HepG2 (cell line): ENCODE measurements at regions not wholly inside any gene's neighbourhood (a gene's known extent, or its start where the extent isn't known, plus 50 kb on each side); places are given as distances from the start of the nearest gene placed in this dataset.

Experiments
- ATAC-seq: fragments of 200-7000 bp; cut with Tn5 transposase; 3 replicates; pipeline ENCODE4 v1.9.1; 2020; ENCODE audit warnings: mild to moderate bottlenecking, moderate library complexity
- BruUV-seq: library from RNA; stranded (reverse); fragments of 400-500 nt; replicated peaks from 2 replicates; lab custom pipeline; 2021; lab: Mats Ljungman, UMichigan
- CTCF ChIA-PET: fragments of 300-600 bp; formaldehyde crosslinking; extraction: SDS; loops from one replicate; lab custom pipeline; 2021; ENCODE audit warnings: low total read pairs, inconsistent platforms, low intra/inter-chr PET ratio; lab: Yijun Ruan, JAX
- POLR2A ChIA-PET: fragments of 350-600 bp; sonication (Branson Sonifier 250); formaldehyde crosslinking; loops from one replicate; lab custom pipeline; 2020; ENCODE audit warnings: antibody characterized with exemption, inconsistent platforms; lab: Yijun Ruan, JAX
- DNase-seq: peaks from one replicate; pipeline ENCODE4 v3.0.0-alpha.2; 2015; ENCODE audit warnings: low spot score
- FAIRE-seq: peaks from 3 replicates; lab custom pipeline; 2011; peaks lifted over from hg19 to GRCh38; lab: Jason Lieb, UNC
- H2AFZ ChIP-seq: one replicate; pipeline ENCODE4 v1.6.1; 2011; ENCODE audit warnings: low read length, inconsistent platforms
- H3K27ac ChIP-seq: fragments of 300-600 bp; 3 replicates; pipeline ENCODE4 v1.8.0; 2011; ENCODE audit warnings: mixed run types, mild to moderate bottlenecking, mixed read lengths, low read length, inconsistent platforms; ENCODE audit not compliant: insufficient read depth; ENCODE audit errors: extremely low read length
- H3K27me3 ChIP-seq, 2 experiments: fragments of 200-600 bp in 1 of 2; 2 replicates in 1 of 2; 3 replicates in 1 of 2; pipeline versions ENCODE4 v1.6.0 to v1.8.0; 2011; ENCODE audit warnings: low read length in 2 of 2, mild to moderate bottlenecking in 2 of 2, moderate library complexity in 2 of 2, inconsistent platforms in 1 of 2; ENCODE audit not compliant: insufficient read depth in 2 of 2, control insufficient read depth in 1 of 2
- H3K36me3 ChIP-seq, 2 experiments: fragments of 200-600 bp in 1 of 2; replicated peaks in 1 of 2; 2 replicates in 1 of 2; 3 replicates in 1 of 2; pipeline versions ENCODE4 v1.5.1 to v1.8.0; 2011; ENCODE audit warnings: low read length in 2 of 2, inconsistent platforms in 1 of 2; ENCODE audit not compliant: insufficient read depth in 2 of 2, control insufficient read depth in 1 of 2
- H3K4me1 ChIP-seq: 2 replicates; pipeline ENCODE4 v1.5.1; 2012; ENCODE audit warnings: low read length, inconsistent platforms; ENCODE audit not compliant: insufficient read depth
- H3K4me2 ChIP-seq: 2 replicates; pipeline ENCODE4 v1.6.0; 2011; ENCODE audit warnings: low read depth, low read length, inconsistent platforms
- H3K4me3 ChIP-seq, 3 experiments: fragments of 200-600 bp in 1 of 3; sonication (generic), shearing (Covaris generic) in 1 of 3; replicated peaks in 1 of 3; 2 replicates each; pipeline ENCODE4 v1.5.1; 2011 to 2016; ENCODE audit warnings: low read length in 3 of 3, inconsistent platforms in 2 of 3, low read depth in 2 of 3, mild to moderate bottlenecking in 2 of 3, control low read depth in 1 of 3, mixed read lengths in 1 of 3; ENCODE audit not compliant: insufficient read depth in 1 of 3
- H3K79me2 ChIP-seq: one replicate; pipeline ENCODE4 v1.6.1; 2011; ENCODE audit warnings: low read length, inconsistent platforms; ENCODE audit not compliant: insufficient read depth
- H3K9ac ChIP-seq: 2 replicates; pipeline ENCODE4 v1.6.0; 2011; ENCODE audit warnings: mild to moderate bottlenecking, low read depth, low read length, inconsistent platforms; ENCODE audit not compliant: insufficient read depth
- H3K9me3 ChIP-seq: 2 replicates; pipeline ENCODE4 v1.5.1; 2012; ENCODE audit warnings: mild to moderate bottlenecking, low read length
- H4K20me1 ChIP-seq: 2 replicates; pipeline ENCODE4 v1.6.0; 2011; ENCODE audit warnings: inconsistent platforms, mild to moderate bottlenecking, low read length, moderate library complexity; ENCODE audit not compliant: insufficient read depth
- CREBL2 ChIP-seq: sonication (generic); formaldehyde crosslinking; IDR thresholded peaks from 2 replicates; pipeline ENCODE4 v1.8.1; 2023; ENCODE audit warnings: missing genetic modification reagents, mild to moderate bottlenecking, borderline replicate concordance
- EED ChIP-seq: sonication (generic); formaldehyde crosslinking; IDR thresholded peaks from 2 replicates; pipeline ENCODE4 v1.5.0; 2020; ENCODE audit warnings: mild to moderate bottlenecking, missing genetic modification reagents
- HMG20B ChIP-seq: conservative IDR thresholded peaks from 2 replicates; pipeline ENCODE4 v1.6.1; 2016; ENCODE audit warnings: missing genetic modification reagents, missing compliant biosample characterization
- IKZF1 ChIP-seq: fragments of 450-650 bp; IDR thresholded peaks from 2 replicates; pipeline ENCODE4 v1.7.1; 2016
- PCBP2 ChIP-seq: fragments of 200-400 bp; formaldehyde crosslinking; optimal IDR thresholded peaks from 2 replicates; pipeline ENCODE3; 2018; ENCODE audit warnings: low read length, low read depth; ENCODE audit not compliant: poor library complexity, severe bottlenecking
- REL ChIP-seq: sonication (generic); formaldehyde crosslinking; conservative IDR thresholded peaks from 2 replicates; pipeline ENCODE4 v1.8.0; 2022; ENCODE audit warnings: mild to moderate bottlenecking, missing genetic modification reagents, moderate library complexity
- THAP11 ChIP-seq: IDR thresholded peaks from 2 replicates; pipeline ENCODE4 v1.6.1; 2016; ENCODE audit warnings: missing biosample characterization, missing genetic modification reagents
- ZNF205 ChIP-seq: IDR thresholded peaks from 2 replicates; pipeline ENCODE4 v1.6.1; 2018; ENCODE audit warnings: missing biosample characterization, missing genetic modification reagents
- ZNF253 ChIP-seq: sonication (generic); formaldehyde crosslinking; IDR thresholded peaks from 2 replicates; pipeline ENCODE4 v1.8.0; 2022; ENCODE audit warnings: mild to moderate bottlenecking, missing genetic modification reagents, borderline replicate concordance
- ZNF343 ChIP-seq: sonication (generic); formaldehyde crosslinking; IDR thresholded peaks from 2 replicates; pipeline ENCODE4 v1.4.0; 2020; ENCODE audit warnings: mild to moderate bottlenecking, missing genetic modification reagents
- in situ Hi-C: cut with HindIII; loops from 2 replicates; pipeline ENCODE4 v1.10.0; 2017; ENCODE audit warnings: low pct_unique_long_range_greater_than_20kb; ENCODE audit not compliant: extremely low pct_ligation_motif_present
- intact Hi-C: fragments of 100-400 bp; cut with micrococcal nuclease; formaldehyde crosslinking; loops from one replicate; pipeline ENCODE4 v1.10.0; 2022; ENCODE audit not compliant: unreplicated experiment
- TF ChIP-seq, protein P1 (sequence below): sonication (generic); formaldehyde crosslinking; IDR thresholded peaks from 2 replicates; pipeline ENCODE4 v1.4.0; 2020; ENCODE audit warnings: missing genetic modification reagents, borderline replicate concordance

DNA sequence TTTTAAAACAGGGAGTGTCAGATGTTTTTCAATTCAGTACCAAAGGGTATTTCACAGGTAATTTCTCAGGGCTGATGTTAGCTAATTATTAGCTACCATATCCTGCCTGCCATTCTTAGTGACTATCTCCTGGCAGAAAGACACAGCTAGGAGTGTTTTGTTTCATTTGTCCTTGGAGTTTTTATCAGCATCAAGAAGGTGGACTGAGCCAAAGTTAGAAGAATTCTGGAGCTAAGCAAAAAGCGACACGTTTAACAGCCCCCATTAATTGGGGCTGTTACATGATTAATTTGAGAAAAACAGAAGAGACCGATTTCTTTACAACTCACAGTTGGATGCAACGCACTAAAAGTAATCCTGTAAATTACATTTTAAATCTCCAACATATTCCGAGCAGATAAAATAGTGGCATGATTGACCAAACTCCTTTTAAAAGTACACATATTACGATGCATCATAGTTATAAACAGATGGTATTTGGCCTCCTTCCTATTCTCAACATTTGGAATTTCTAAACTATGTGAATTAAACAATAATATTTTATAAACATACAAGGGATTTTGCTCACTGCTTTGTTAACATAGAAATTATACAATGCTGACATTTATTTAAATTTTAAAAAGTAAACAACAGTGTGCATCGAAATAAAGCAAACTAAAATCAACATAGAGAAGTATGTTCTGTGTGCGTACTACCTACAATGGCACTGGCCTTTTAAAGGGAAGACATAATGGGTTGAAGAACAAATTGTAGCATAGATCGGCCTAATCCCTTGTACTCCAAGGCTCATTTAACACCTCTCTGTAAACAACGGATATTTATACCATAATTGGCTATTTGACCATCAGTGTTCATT is 585.1 kb downstream of the ZEB2 start (continued):
- TF ChIP-seq CREBL2 = no peak

GRCh38 chr2:143933946-143934569 is 585.9 kb downstream of the ZEB2 start:
- no peak overlapping the region for H3K27ac ChIP-seq
- TF ChIP-seq IKZF1 (no peak), ZNF205 (CRISPR knock-in tag) (no peak), EED (no peak), PCBP2 (no peak), THAP11 (CRISPR knock-in tag) (no peak), HMG20B (CRISPR knock-in tag) (no peak), ZNF343 (CRISPR knock-in tag) (no peak), REL (CRISPR knock-in tag) (no peak), ZNF253 (no peak)
- TF ChIP-seq, protein P1, sequence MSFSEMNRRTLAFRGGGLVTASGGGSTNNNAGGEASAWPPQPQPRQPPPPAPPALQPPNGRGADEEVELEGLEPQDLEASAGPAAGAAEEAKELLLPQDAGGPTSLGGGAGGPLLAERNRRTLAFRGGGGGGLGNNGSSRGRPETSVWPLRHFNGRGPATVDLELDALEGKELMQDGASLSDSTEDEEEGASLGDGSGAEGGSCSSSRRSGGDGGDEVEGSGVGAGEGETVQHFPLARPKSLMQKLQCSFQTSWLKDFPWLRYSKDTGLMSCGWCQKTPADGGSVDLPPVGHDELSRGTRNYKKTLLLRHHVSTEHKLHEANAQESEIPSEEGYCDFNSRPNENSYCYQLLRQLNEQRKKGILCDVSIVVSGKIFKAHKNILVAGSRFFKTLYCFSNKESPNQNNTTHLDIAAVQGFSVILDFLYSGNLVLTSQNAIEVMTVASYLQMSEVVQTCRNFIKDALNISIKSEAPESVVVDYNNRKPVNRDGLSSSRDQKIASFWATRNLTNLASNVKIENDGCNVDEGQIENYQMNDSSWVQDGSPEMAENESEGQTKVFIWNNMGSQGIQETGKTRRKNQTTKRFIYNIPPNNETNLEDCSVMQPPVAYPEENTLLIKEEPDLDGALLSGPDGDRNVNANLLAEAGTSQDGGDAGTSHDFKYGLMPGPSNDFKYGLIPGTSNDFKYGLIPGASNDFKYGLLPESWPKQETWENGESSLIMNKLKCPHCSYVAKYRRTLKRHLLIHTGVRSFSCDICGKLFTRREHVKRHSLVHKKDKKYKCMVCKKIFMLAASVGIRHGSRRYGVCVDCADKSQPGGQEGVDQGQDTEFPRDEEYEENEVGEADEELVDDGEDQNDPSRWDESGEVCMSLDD (CRISPR knock-in tag) = no peak
- H3K9me3 ChIP-seq = no peaks in the 10 kb centered on the region
- peaks cover 0 to 25% of the 10 kb centered on the region in 2 experiments; a peak in 3 of 5 replicates for H3K27me3 ChIP-seq
- FAIRE-seq (no peak), ATAC-seq (no peak), DNase-seq (no peak)
- no peak overlapping the region for H3K4me3 ChIP-seq
- H3K36me3 ChIP-seq = no peaks in the 10 kb centered on the region
- in situ Hi-C loops (no loop called here), intact Hi-C loops (no loop called here)
- no peak overlapping the region for H3K4me2 ChIP-seq
- no peak overlapping the region for H2AFZ ChIP-seq
- no peaks in the 10 kb centered on the region for H3K79me2 ChIP-seq
- POLR2A ChIA-PET = no interaction called here
- no peak overlapping the region for H3K9ac ChIP-seq
- no TSS peak for BruUV-seq
- CTCF ChIA-PET = no interaction called here
- no peaks in the 10 kb centered on the region for H4K20me1 ChIP-seq
- peaks cover 5% of the 10 kb centered on the region; the same call in 1 of the 2 replicates for H3K4me1 ChIP-seq
